CD4-positive, alpha-beta T cell treated with Interleukin-17A for 4 hours (primary cell): ENCODE measurements at regions not wholly inside any gene's neighbourhood (a gene's known extent, or its start where the extent isn't known, plus 50 kb on each side); places are given as distances from the start of the nearest gene placed in this dataset.

Experiments
- DNase-seq: peaks from one replicate; pipeline ENCODE4 v3.0.0-alpha.2; 2020; ENCODE audit warnings: mixed read lengths

- DNase-seq, result no peak
Observed at GRCh38 chr15:69577397-69577796, 124.8 kb downstream of the RPLP1 start.

GRCh38 chr15:69578252-69578651, 125.6 kb downstream of the RPLP1 start:
- DNase-seq, result no peak

- DNase-seq, result no peak
Observed at GRCh38 chr15:69578787-69579583, 126.4 kb downstream of the RPLP1 start.

GRCh38 chr15:69579950-69580618, 127.5 kb downstream of the RPLP1 start:
- no peak for DNase-seq

GRCh38 chr15:69583626-69584025, 131.0 kb downstream of the RPLP1 start:
- DNase-seq, result no peak

- no peak for DNase-seq
Observed at GRCh38 chr15:69585937-69586336, 133.3 kb downstream of the RPLP1 start.

GRCh38 chr15:69586721-69587120, 134.1 kb downstream of the RPLP1 start:
- no peak for DNase-seq

- no peak for DNase-seq
Observed at GRCh38 chr15:69587723-69588426, 135.3 kb downstream of the RPLP1 start.

- DNase-seq, result no peak
Observed at GRCh38 chr15:69590201-69590710, 137.6 kb downstream of the RPLP1 start.

- no peak for DNase-seq
Observed at GRCh38 chr15:69590932-69591524, 138.4 kb downstream of the RPLP1 start.

GRCh38 chr15:69591905-69592508, 139.4 kb downstream of the RPLP1 start:
- DNase-seq, result no peak

GRCh38 chr15:69592954-69593353, 140.3 kb downstream of the RPLP1 start:
- no peak for DNase-seq

- no peak for DNase-seq
Observed at GRCh38 chr15:69593488-69593887, 140.9 kb downstream of the RPLP1 start.

GRCh38 chr15:69593981-69594966, 141.7 kb downstream of the RPLP1 start:
- peak; percentile 34 for DNase-seq

GRCh38 chr15:69595009-69595791, 142.6 kb downstream of the RPLP1 start:
- DNase-seq, result no peak

- no peak for DNase-seq
Observed at GRCh38 chr15:69597061-69597592, 144.5 kb downstream of the RPLP1 start.

GRCh38 chr15:69599271-69599670, 146.7 kb downstream of the RPLP1 start:
- no peak for DNase-seq

GRCh38 chr15:69600556-69601085, 148.0 kb downstream of the RPLP1 start:
- no peak for DNase-seq

- DNase-seq, result no peak
Observed at GRCh38 chr15:69601711-69602504, 149.3 kb downstream of the RPLP1 start.
